ENCODE measurements at regions not wholly inside any gene's neighbourhood (a gene's known extent, or its start where the extent isn't known, plus 50 kb on each side); places are given as distances from the start of the nearest gene placed in this dataset.

DNA sequence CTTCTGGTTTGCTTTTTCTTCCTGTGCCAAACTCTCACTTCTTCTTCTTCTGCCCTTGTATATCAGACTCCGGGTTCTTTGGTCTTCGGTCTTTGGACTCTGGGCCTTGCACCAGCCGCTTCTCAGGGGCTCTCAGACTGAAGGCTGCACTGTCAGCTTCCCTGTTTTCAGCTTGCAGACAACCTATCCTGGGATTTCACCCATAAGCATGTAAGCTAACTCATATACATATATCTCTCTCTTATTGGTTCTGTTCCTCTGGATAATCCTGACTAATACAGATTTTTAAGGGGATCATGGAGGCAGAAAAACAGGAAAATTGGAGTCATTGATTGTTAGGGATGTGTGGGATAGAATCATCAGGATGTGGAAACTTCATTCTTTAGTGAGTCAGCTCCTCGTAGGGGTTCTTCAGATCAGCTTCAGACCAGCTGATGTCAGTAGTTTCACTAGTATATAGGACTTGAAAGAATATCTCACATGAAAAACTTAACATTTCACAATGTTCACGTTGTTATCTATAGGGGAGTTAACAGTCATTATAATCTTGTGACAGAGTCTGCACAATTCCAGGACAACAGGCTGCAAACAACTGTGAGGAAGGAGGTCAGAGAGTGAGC is 102.9 kb downstream of the RASSF9 start:
- Mint-ChIP-seq H3K27me3 (ENCODE audit: unreplicated experiment) (no peaks in the 10 kb centered on the region), H3K36me3 (ENCODE audit: low read depth, unreplicated experiment) (no peaks in the 10 kb centered on the region), H3K9me3 (ENCODE audit: unreplicated experiment) (no peaks in the 10 kb centered on the region), H3K4me3 (ENCODE audit: unreplicated experiment) (no peak overlapping the region), H3K27ac (ENCODE audit: unreplicated experiment) (no peak overlapping the region), H3K4me1 (ENCODE audit: unreplicated experiment) (no peaks in the 10 kb centered on the region)
- no peak for DNase-seq (ENCODE audit: low spot score)
- TF ChIP-seq, protein P1, sequence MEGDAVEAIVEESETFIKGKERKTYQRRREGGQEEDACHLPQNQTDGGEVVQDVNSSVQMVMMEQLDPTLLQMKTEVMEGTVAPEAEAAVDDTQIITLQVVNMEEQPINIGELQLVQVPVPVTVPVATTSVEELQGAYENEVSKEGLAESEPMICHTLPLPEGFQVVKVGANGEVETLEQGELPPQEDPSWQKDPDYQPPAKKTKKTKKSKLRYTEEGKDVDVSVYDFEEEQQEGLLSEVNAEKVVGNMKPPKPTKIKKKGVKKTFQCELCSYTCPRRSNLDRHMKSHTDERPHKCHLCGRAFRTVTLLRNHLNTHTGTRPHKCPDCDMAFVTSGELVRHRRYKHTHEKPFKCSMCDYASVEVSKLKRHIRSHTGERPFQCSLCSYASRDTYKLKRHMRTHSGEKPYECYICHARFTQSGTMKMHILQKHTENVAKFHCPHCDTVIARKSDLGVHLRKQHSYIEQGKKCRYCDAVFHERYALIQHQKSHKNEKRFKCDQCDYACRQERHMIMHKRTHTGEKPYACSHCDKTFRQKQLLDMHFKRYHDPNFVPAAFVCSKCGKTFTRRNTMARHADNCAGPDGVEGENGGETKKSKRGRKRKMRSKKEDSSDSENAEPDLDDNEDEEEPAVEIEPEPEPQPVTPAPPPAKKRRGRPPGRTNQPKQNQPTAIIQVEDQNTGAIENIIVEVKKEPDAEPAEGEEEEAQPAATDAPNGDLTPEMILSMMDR (IDR thresholded peaks at IDR 0.05; ENCODE audit: unreplicated experiment), result no peak

DNA sequence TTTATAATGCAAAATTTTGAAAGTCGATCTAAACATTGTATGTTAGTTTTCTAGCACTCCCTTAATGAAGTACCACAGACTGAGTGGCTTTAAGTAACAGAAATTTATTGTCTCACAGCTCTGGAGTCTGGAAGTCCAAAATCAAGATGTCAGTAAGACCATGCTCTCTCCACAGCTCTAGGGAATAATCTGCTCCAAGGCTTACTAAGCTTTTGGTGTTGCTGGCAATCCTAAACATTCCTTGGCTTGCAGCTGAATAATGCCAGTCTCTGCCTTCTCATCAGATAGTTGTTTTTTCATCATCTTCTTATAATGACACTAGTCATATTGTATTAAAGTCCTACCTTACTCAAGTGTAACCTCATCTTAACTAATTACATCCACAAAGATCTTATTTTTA is 102.2 kb downstream of the RASSF9 start:
- Mint-ChIP-seq H3K4me3 (ENCODE audit: unreplicated experiment) (no peak overlapping the region), H3K9me3 (ENCODE audit: unreplicated experiment) (no peaks in the 10 kb centered on the region), H3K4me1 (ENCODE audit: unreplicated experiment) (no peaks in the 10 kb centered on the region), H3K36me3 (ENCODE audit: low read depth, unreplicated experiment) (no peaks in the 10 kb centered on the region), H3K27me3 (ENCODE audit: unreplicated experiment) (no peaks in the 10 kb centered on the region), H3K27ac (ENCODE audit: unreplicated experiment) (no peak overlapping the region)
- DNase-seq (ENCODE audit: low spot score), result no peak
- TF ChIP-seq, protein P1 (IDR thresholded peaks at IDR 0.05; ENCODE audit: unreplicated experiment), result no peak

DNA sequence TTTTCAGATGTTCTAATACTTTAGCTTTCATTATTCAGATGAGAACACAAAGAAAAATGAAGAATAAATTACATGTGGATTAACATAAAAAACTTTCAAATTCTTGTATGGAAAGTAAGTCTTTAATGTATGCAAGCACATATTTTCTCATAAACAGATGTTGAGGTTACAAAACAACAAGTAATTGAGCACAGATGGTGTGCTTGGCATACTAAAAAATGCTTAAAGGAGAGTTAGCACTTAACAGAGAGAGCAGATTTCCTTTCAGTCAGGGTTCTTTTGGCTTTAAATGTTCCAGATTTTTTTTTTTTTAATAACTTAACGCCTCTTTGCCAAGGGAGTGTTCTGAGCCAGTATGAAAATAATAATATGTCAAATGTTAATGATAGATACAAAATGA is 96.0 kb downstream of the RASSF9 start:
- Mint-ChIP-seq H3K36me3 (ENCODE audit: low read depth, unreplicated experiment) (no peaks in the 10 kb centered on the region), H3K4me3 (ENCODE audit: unreplicated experiment) (no peak overlapping the region), H3K9me3 (ENCODE audit: unreplicated experiment) (no peaks in the 10 kb centered on the region), H3K27ac (ENCODE audit: unreplicated experiment) (no peak overlapping the region), H3K27me3 (ENCODE audit: unreplicated experiment) (no peaks in the 10 kb centered on the region), H3K4me1 (ENCODE audit: unreplicated experiment) (no peaks in the 10 kb centered on the region)
- DNase-seq (ENCODE audit: low spot score), result no peak
- TF ChIP-seq, protein P1 (IDR thresholded peaks at IDR 0.05; ENCODE audit: unreplicated experiment), result no peak

DNA sequence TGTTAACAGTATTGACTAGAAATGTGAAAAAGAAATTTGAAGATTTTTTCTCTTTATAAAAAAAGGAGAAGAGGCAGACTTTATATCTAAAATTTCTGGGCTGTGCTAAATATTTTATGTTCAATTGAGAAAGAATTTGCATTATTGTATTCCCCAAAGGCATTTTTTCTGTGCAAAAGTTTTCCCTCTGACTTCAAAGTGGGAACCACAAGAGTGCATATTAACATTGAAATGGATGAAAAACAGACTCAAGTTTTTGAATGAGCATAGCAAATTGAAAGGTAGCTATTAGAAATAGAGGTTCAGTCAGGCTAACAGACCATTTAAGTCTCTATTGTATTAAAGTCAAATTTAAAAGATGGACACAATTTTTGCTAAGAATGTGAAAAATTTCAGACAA is 95.2 kb downstream of the RASSF9 start:
- no peak overlapping the region for H3K27ac Mint-ChIP-seq (ENCODE audit: unreplicated experiment)
- no peak overlapping the region for H3K4me3 Mint-ChIP-seq (ENCODE audit: unreplicated experiment)
- DNase-seq (ENCODE audit: low spot score), result no peak
- no peaks in the 10 kb centered on the region for H3K9me3 Mint-ChIP-seq (ENCODE audit: unreplicated experiment)
- TF ChIP-seq, protein P1 (IDR thresholded peaks at IDR 0.05; ENCODE audit: unreplicated experiment), result no peak
- no peaks in the 10 kb centered on the region for H3K4me1 Mint-ChIP-seq (ENCODE audit: unreplicated experiment)
- H3K27me3 Mint-ChIP-seq (ENCODE audit: unreplicated experiment), result no peaks in the 10 kb centered on the region
- H3K36me3 Mint-ChIP-seq (ENCODE audit: low read depth, unreplicated experiment), result no peaks in the 10 kb centered on the region

DNA sequence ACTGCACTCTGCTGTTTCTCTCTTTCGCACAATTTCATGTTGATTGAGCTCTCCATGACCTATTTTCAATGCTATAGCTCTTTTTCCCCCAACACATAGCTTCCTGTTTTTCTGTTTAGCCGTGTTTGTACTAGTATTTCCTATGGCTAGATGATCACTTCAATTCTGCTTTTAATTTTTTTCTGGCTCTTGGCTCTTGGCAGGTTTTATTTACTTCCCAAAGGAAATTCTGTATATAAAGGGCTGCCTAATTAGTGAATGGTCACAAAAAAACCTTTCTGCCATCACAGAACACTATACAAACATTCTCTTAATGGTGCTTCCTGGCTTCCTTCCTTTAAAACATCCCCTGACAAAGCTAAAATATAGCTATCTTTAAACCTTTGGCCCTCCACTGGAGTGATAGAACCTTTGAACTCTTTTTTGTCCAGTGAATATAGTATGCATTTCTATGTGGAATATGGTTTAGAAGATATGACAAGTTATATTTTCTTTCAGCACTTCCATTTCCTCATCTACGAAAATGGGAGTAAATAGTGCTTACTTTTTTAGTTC is 88.2 kb downstream of the RASSF9 start:
- TF ChIP-seq, protein P1 (IDR thresholded peaks at IDR 0.05; ENCODE audit: unreplicated experiment), result no peak
- Mint-ChIP-seq H3K9me3 (ENCODE audit: unreplicated experiment) (no peaks in the 10 kb centered on the region), H3K27me3 (ENCODE audit: unreplicated experiment) (no peaks in the 10 kb centered on the region), H3K4me1 (ENCODE audit: unreplicated experiment) (peaks cover 12% of the 10 kb centered on the region), H3K4me3 (ENCODE audit: unreplicated experiment) (no peak overlapping the region), H3K36me3 (ENCODE audit: low read depth, unreplicated experiment) (no peaks in the 10 kb centered on the region), H3K27ac (ENCODE audit: unreplicated experiment) (peak overlapping the region; percentile 79)
- DNase-seq (ENCODE audit: low spot score), result no peak
